ENCODE measurements at regions not wholly inside any gene's neighbourhood (a gene's known extent, or its start where the extent isn't known, plus 50 kb on each side); places are given as distances from the start of the nearest gene placed in this dataset.

GRCh38 chr1:14183329-14183728, 415.2 kb upstream of the KAZN start:
- TF ChIP-seq, protein P1, sequence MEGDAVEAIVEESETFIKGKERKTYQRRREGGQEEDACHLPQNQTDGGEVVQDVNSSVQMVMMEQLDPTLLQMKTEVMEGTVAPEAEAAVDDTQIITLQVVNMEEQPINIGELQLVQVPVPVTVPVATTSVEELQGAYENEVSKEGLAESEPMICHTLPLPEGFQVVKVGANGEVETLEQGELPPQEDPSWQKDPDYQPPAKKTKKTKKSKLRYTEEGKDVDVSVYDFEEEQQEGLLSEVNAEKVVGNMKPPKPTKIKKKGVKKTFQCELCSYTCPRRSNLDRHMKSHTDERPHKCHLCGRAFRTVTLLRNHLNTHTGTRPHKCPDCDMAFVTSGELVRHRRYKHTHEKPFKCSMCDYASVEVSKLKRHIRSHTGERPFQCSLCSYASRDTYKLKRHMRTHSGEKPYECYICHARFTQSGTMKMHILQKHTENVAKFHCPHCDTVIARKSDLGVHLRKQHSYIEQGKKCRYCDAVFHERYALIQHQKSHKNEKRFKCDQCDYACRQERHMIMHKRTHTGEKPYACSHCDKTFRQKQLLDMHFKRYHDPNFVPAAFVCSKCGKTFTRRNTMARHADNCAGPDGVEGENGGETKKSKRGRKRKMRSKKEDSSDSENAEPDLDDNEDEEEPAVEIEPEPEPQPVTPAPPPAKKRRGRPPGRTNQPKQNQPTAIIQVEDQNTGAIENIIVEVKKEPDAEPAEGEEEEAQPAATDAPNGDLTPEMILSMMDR (IDR thresholded peaks at IDR 0.05), result no peak
- no peaks in the 10 kb centered on the region for H3K9me3 ChIP-seq
- no peaks in the 10 kb centered on the region for H3K27me3 ChIP-seq
- intact Hi-C loops (cut with DNase I), result no loop called here
- H3K36me3 ChIP-seq, result no peaks in the 10 kb centered on the region
- no peak for ATAC-seq
- H3K27ac ChIP-seq, result no peak overlapping the region
- no peak for DNase-seq
- no peak overlapping the region for H3K4me3 ChIP-seq
- H3K4me1 ChIP-seq, result no peaks in the 10 kb centered on the region

DNA sequence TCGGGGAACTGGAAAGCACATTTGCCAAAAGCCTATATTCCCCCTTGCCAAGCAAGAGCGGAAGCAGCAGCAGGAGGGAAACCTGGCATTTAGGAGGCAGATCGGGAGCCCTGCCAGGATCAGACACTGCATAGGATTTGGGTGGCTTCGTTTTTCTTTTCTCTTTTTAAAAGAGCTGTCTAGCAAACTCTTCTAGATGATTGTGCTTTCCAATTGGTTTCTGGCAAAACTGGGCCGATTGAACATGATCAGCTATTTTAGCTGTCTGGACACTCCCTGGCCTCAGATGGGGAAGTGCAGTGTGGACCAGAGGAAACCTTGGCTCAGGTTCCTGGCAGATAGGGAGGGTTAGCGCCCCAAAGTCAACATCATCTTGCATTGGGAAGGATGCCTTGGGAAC, 414.0 kb upstream of the KAZN start:
- H3K9me3 ChIP-seq, result no peaks in the 10 kb centered on the region
- H3K4me3 ChIP-seq, result no peak overlapping the region
- no peaks in the 10 kb centered on the region for H3K27me3 ChIP-seq
- intact Hi-C loops (cut with DNase I), result no loop called here
- TF ChIP-seq, protein P1 (IDR thresholded peaks at IDR 0.05), result no peak
- H3K36me3 ChIP-seq, result no peaks in the 10 kb centered on the region
- no peak overlapping the region for H3K27ac ChIP-seq
- DNase-seq (no peak), ATAC-seq (no peak)
- H3K4me1 ChIP-seq, result no peaks in the 10 kb centered on the region

GRCh38 chr1:14189381-14189780, 409.1 kb upstream of the KAZN start:
- H3K9me3 ChIP-seq, result no peaks in the 10 kb centered on the region
- no peak overlapping the region for H3K27ac ChIP-seq
- TF ChIP-seq, protein P1 (IDR thresholded peaks at IDR 0.05), result no peak
- no peak overlapping the region for H3K4me3 ChIP-seq
- intact Hi-C loops (cut with DNase I), result no loop called here
- no peaks in the 10 kb centered on the region for H3K27me3 ChIP-seq
- ATAC-seq (no peak), DNase-seq (no peak)
- no peaks in the 10 kb centered on the region for H3K36me3 ChIP-seq
- H3K4me1 ChIP-seq, result no peaks in the 10 kb centered on the region

DNA sequence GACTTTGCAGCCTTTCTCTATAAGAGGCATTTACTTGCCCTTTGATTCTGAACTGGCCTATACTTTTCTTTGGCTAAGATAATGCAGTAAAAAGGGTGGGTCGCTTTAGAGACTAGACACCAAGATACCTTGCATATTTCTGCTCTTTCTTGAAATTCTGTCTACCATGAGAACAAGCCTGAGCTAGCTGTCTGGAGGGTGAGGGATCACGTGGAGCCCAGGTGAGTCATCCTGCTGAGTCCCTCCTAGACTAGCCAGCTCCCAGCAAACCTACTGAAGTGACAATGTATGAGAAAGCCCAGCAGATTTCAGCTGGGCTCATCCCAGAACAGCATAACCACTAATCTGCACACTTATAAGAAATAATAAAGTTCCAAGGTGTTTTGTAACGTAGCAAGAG, 408.0 kb upstream of the KAZN start:
- DNase-seq, result no peak
- Histone ChIP-seq H3K36me3 (no peaks in the 10 kb centered on the region), H3K27me3 (no peaks in the 10 kb centered on the region), H3K4me3 (no peak overlapping the region), H3K9me3 (no peaks in the 10 kb centered on the region), H3K4me1 (no peaks in the 10 kb centered on the region), H3K27ac (no peak overlapping the region)
- intact Hi-C loops (cut with DNase I), result no loop called here
- TF ChIP-seq, protein P1 (IDR thresholded peaks at IDR 0.05), result no peak
- peak; percentile 15 for ATAC-seq

DNA sequence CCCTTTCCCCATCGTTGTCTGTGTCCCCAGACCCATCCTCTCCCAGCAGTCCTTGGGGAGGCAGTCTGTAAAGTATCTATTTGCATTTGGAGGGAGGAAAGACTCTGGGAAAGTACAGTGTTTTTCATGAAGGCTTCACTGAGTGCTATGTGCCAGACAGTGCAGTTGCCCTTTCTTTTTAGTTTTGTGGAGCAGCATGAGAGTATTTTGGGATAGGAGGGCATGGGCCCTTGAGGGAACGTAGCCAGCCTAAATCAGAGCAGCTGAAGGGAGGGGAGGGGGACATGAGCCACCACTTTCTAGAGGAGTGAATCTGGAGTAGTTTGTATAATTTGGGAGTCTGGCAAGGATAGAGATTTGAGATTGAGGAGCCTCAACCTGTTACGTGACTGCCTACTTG, 404.0 kb upstream of the KAZN start:
- H3K27ac ChIP-seq, result no peak overlapping the region
- H3K27me3 ChIP-seq, result no peaks in the 10 kb centered on the region
- no peaks in the 10 kb centered on the region for H3K36me3 ChIP-seq
- H3K4me1 ChIP-seq, result no peaks in the 10 kb centered on the region
- DNase-seq, result no peak
- TF ChIP-seq, protein P1 (IDR thresholded peaks at IDR 0.05), result no peak
- intact Hi-C loops (cut with DNase I), result no loop called here
- ATAC-seq, result no peak
- no peaks in the 10 kb centered on the region for H3K9me3 ChIP-seq
- no peak overlapping the region for H3K4me3 ChIP-seq

GRCh38 chr1:14205066-14205465, 393.4 kb upstream of the KAZN start:
- intact Hi-C loops (cut with DNase I), result no loop called here
- no peaks in the 10 kb centered on the region for H3K36me3 ChIP-seq
- no peak for DNase-seq
- no peak for ATAC-seq
- no peak overlapping the region for H3K4me3 ChIP-seq
- TF ChIP-seq, protein P1 (IDR thresholded peaks at IDR 0.05), result no peak
- no peak overlapping the region for H3K27ac ChIP-seq
- H3K27me3 ChIP-seq, result no peaks in the 10 kb centered on the region
- H3K4me1 ChIP-seq, result no peaks in the 10 kb centered on the region
- H3K9me3 ChIP-seq, result no peaks in the 10 kb centered on the region

All from upper lobe of right lung (tissue), 1 donor.